GM12878 (cell line): ENCODE measurements at regions not wholly inside any gene's neighbourhood (a gene's known extent, or its start where the extent isn't known, plus 50 kb on each side); places are given as distances from the start of the nearest gene placed in this dataset.

ENCODE experiments used
- ATAC-seq: fragments of 200-7000 bp; cut with Tn5 transposase; 3 replicates; pipeline ENCODE4 v1.9.1; 2020; ENCODE audit warnings: mild to moderate bottlenecking, moderate library complexity
- BruUV-seq: library from RNA; stranded (reverse); fragments of 400-500 nt; replicated peaks from 2 replicates; lab custom pipeline; 2021; lab: Mats Ljungman, UMichigan
- CTCF ChIA-PET: fragments of 300-600 bp; sonication (Branson Sonifier 250); formaldehyde crosslinking; extraction: SDS; loops from one replicate; lab custom pipeline; 2021; ENCODE audit warnings: inconsistent platforms; lab: Yijun Ruan, JAX
- POLR2A ChIA-PET: fragments of 350-600 bp; formaldehyde crosslinking; extraction: SDS; loops from one replicate; lab custom pipeline; 2021; ENCODE audit warnings: inconsistent platforms; lab: Charles Lee
- RAD21 ChIA-PET: fragments of 300-600 bp; sonication (Branson Sonifier 250); formaldehyde crosslinking; loops from one replicate; lab custom pipeline; 2023; ENCODE audit warnings: antibody characterized with exemption; ENCODE audit not compliant: unreplicated experiment; lab: Charles Lee
- SMC1A ChIA-PET: fragments of 300-600 bp; sonication (Branson Sonifier 250); formaldehyde crosslinking; loops from one replicate; lab custom pipeline; 2023; ENCODE audit not compliant: unreplicated experiment, uncharacterized antibody; lab: Charles Lee
- DNase-seq: peaks from one replicate; pipeline ENCODE4 v3.0.0-alpha.2; 2011; ENCODE audit warnings: low read depth, low spot score
- FAIRE-seq: peaks from 3 replicates; lab custom pipeline; 2011; peaks lifted over from hg19 to GRCh38; lab: Jason Lieb, UNC
- H2AFZ ChIP-seq: 2 replicates; pipeline ENCODE4 v1.6.0; 2011; ENCODE audit warnings: low read depth, low read length, control low read depth; ENCODE audit not compliant: control insufficient read depth
- H3K27ac ChIP-seq: 2 replicates; pipeline ENCODE4 v1.5.1; 2011; ENCODE audit warnings: control low read depth; ENCODE audit not compliant: control insufficient read depth, insufficient read depth
- H3K27me3 ChIP-seq, 2 experiments: replicated peaks in 1 of 2; 2 replicates each; pipeline versions ENCODE4 v1.6.0 to v1.6.1; 2011; ENCODE audit warnings: low read length in 1 of 2; ENCODE audit not compliant: control insufficient read depth in 2 of 2, insufficient read depth in 2 of 2
- H3K36me3 ChIP-seq, 2 experiments: 2 replicates each; pipeline ENCODE4 v1.5.1; 2011; ENCODE audit warnings: low read length in 1 of 2; ENCODE audit not compliant: control insufficient read depth in 2 of 2, insufficient read depth in 2 of 2
- H3K4me1 ChIP-seq: 2 replicates; pipeline ENCODE4 v1.6.1; 2011; ENCODE audit warnings: mild to moderate bottlenecking, low read length, moderate library complexity, mixed read lengths; ENCODE audit not compliant: control insufficient read depth, insufficient read depth
- H3K4me2 ChIP-seq: 2 replicates; pipeline ENCODE4 v1.6.0; 2011; ENCODE audit warnings: control low read depth; ENCODE audit not compliant: control insufficient read depth, insufficient read depth
- H3K4me3 ChIP-seq: fragments of 200-600 bp; sonication (generic); 2 replicates; pipeline ENCODE4 v1.5.1; 2016
- H3K79me2 ChIP-seq: 2 replicates; pipeline ENCODE4 v1.6.0; 2011; ENCODE audit warnings: low read length; ENCODE audit not compliant: control insufficient read depth, insufficient read depth
- H3K9ac ChIP-seq: 2 replicates; pipeline ENCODE4 v1.8.0; 2011; ENCODE audit warnings: low read length, control low read depth, mixed read lengths; ENCODE audit not compliant: control insufficient read depth, insufficient read depth
- H3K9me3 ChIP-seq: replicated peaks from 3 replicates; pipeline ENCODE4 v1.5.1; 2011; ENCODE audit warnings: mild to moderate bottlenecking, low read length; ENCODE audit not compliant: control insufficient read depth, insufficient read depth
- H4K20me1 ChIP-seq: 2 replicates; pipeline ENCODE4 v1.6.0; 2011; ENCODE audit not compliant: control insufficient read depth, insufficient read depth
- CEBPZ ChIP-seq: fragments of 150-350 bp; IDR thresholded peaks from 2 replicates; pipeline ENCODE4 v1.6.1; 2016; ENCODE audit warnings: low read depth, low read length
- EZH2 ChIP-seq: IDR thresholded peaks from 2 replicates; pipeline ENCODE4 v1.6.1; 2012; ENCODE audit warnings: low read depth, mild to moderate bottlenecking, control low read depth, inconsistent platforms, low read length, borderline replicate concordance; ENCODE audit not compliant: control insufficient read depth
- HCFC1 ChIP-seq: fragments of 150-350 bp; IDR thresholded peaks from 2 replicates; pipeline ENCODE4 v1.6.1; 2014; ENCODE audit warnings: low read length
- KAT2A ChIP-seq: conservative IDR thresholded peaks from 2 replicates; pipeline ENCODE4 v1.6.1; 2011; ENCODE audit warnings: low read depth, low read length; ENCODE audit not compliant: control insufficient read depth
- NR2C1 ChIP-seq: fragments of 450-650 bp; IDR thresholded peaks from 2 replicates; pipeline ENCODE4 v1.6.1; 2017; ENCODE audit warnings: antibody characterized with exemption, mild to moderate bottlenecking, moderate library complexity
- RAD21 ChIP-seq: IDR thresholded peaks from 2 replicates; pipeline ENCODE4 v1.6.1; 2011; ENCODE audit warnings: mild to moderate bottlenecking, low read depth, low read length, moderate library complexity; ENCODE audit not compliant: insufficient read depth
- RAD51 ChIP-seq: fragments of 450-650 bp; IDR thresholded peaks from 2 replicates; pipeline ENCODE4 v1.6.1; 2016; ENCODE audit warnings: moderate library complexity, mild to moderate bottlenecking, inconsistent platforms
- SMC3 ChIP-seq: IDR thresholded peaks from 2 replicates; pipeline ENCODE4 v1.6.1; 2011; ENCODE audit warnings: low read length, improper control_type of control experiment, borderline replicate concordance
- SREBF1 ChIP-seq: IDR thresholded peaks from 2 replicates; pipeline ENCODE4 v1.6.1; 2012; ENCODE audit warnings: mild to moderate bottlenecking, low read length
- SRF ChIP-seq, 2 experiments: IDR thresholded peaks; 2 replicates each; pipeline ENCODE4 v1.6.1; 2011; ENCODE audit warnings: low read depth in 2 of 2, low read length in 2 of 2, mild to moderate bottlenecking in 1 of 2, moderate library complexity in 1 of 2
- SUZ12 ChIP-seq: fragments of 200-600 bp; sonication (generic); IDR thresholded peaks from one replicate; pipeline ENCODE4 v1.6.1; 2018; ENCODE audit warnings: antibody characterized with exemption, mild to moderate bottlenecking; ENCODE audit not compliant: unreplicated experiment
- WGBS: methylation state at CpG from one replicate; pipeline ENCODE4 v1.1.6; 2016; ENCODE audit warnings: low lambda C conversion rate; ENCODE audit not compliant: insufficient replicate concordance, insufficient coverage; ENCODE audit errors: missing lambda C conversion rate; 5-methylcytosine and 5-hydroxymethylcytosine counted together
- in situ Hi-C: fragments of 300-500 bp; cut with MboI; formaldehyde crosslinking; loops from 9 replicates; pipeline ENCODE4 v1.14.3; 2018; ENCODE audit warnings: mixed read lengths
- intact Hi-C: fragments of 100-400 bp; cut with micrococcal nuclease; formaldehyde crosslinking; loops from one replicate; pipeline ENCODE4 v1.14.2; 2022; ENCODE audit not compliant: unreplicated experiment
- TF ChIP-seq, protein P1 (sequence below): fragments of 450-650 bp; IDR thresholded peaks from 2 replicates; pipeline ENCODE4 v1.6.1; 2017; ENCODE audit warnings: mild to moderate bottlenecking, moderate library complexity
- TF ChIP-seq, protein P2 (sequence below): fragments of 450-650 bp; formaldehyde crosslinking; IDR thresholded peaks from 2 replicates; pipeline ENCODE4 v1.5.0; 2022; ENCODE audit warnings: mild to moderate bottlenecking, missing genetic modification characterization

- POLR2A ChIA-PET, result no interaction called here
- Histone ChIP-seq H4K20me1 (no peaks in the 10 kb centered on the region), H3K4me3 (no peak overlapping the region), H3K36me3 (no peaks in the 10 kb centered on the region), H3K79me2 (no peaks in the 10 kb centered on the region), H3K4me1 (no peaks in the 10 kb centered on the region), H3K9ac (no peak overlapping the region), H2AFZ (no peak overlapping the region), H3K27me3 (no peaks in the 10 kb centered on the region), H3K9me3 (no peaks in the 10 kb centered on the region), H3K4me2 (no peak overlapping the region), H3K27ac (no peak overlapping the region)
- no peak for DNase-seq
- WGBS, result 2% methylated on average over 2 of the region's 2 CpGs
- ATAC-seq, result peak; percentile 66; the same call in 2 of the 3 replicates
- RAD21 ChIA-PET, result no interaction called here
- no peak for FAIRE-seq
- CTCF ChIA-PET, result interaction anchor here (1.0 to 2.1 kb wide), 9 partner anchors 19 to 647 kb away, joined by 3 to 9 read pairs (median 4); no protein-coding TSS in a partner anchor
- SMC1A ChIA-PET, result interaction anchor here (1.0 to 1.1 kb wide), 5 partner anchors 16 to 631 kb away, joined by 3 to 4 read pairs (median 3); no protein-coding TSS in a partner anchor
- intact Hi-C loops, result loop anchor here (5.0 to 10.0 kb wide), 3 partner anchors 271 to 626 kb away; no protein-coding TSS in a partner anchor
- no TSS peak for BruUV-seq
- in situ Hi-C loops, result no loop called here
- TF ChIP-seq RAD51 (no peak), SUZ12 (no peak), NR2C1 (no peak), SRF (IDR thresholded peaks at IDR 0.05; ENCODE audit: low read depth in 2 of 2, low read length in 2 of 2) (no peak), HCFC1 (no peak), SMC3 (peak; percentile 28; the same call in 1 of the 2 replicates), KAT2A (no peak), CEBPZ (no peak), SREBF1 (no peak), EZH2 (no peak), RAD21 (peak; percentile 6; the same call in 1 of the 2 replicates)
- TF ChIP-seq, protein P1, sequence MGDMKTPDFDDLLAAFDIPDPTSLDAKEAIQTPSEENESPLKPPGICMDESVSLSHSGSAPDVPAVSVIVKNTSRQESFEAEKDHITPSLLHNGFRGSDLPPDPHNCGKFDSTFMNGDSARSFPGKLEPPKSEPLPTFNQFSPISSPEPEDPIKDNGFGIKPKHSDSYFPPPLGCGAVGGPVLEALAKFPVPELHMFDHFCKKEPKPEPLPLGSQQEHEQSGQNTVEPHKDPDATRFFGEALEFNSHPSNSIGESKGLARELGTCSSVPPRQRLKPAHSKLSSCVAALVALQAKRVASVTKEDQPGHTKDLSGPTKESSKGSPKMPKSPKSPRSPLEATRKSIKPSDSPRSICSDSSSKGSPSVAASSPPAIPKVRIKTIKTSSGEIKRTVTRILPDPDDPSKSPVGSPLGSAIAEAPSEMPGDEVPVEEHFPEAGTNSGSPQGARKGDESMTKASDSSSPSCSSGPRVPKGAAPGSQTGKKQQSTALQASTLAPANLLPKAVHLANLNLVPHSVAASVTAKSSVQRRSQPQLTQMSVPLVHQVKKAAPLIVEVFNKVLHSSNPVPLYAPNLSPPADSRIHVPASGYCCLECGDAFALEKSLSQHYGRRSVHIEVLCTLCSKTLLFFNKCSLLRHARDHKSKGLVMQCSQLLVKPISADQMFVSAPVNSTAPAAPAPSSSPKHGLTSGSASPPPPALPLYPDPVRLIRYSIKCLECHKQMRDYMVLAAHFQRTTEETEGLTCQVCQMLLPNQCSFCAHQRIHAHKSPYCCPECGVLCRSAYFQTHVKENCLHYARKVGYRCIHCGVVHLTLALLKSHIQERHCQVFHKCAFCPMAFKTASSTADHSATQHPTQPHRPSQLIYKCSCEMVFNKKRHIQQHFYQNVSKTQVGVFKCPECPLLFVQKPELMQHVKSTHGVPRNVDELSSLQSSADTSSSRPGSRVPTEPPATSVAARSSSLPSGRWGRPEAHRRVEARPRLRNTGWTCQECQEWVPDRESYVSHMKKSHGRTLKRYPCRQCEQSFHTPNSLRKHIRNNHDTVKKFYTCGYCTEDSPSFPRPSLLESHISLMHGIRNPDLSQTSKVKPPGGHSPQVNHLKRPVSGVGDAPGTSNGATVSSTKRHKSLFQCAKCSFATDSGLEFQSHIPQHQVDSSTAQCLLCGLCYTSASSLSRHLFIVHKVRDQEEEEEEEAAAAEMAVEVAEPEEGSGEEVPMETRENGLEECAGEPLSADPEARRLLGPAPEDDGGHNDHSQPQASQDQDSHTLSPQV, result no peak
- TF ChIP-seq, protein P2, sequence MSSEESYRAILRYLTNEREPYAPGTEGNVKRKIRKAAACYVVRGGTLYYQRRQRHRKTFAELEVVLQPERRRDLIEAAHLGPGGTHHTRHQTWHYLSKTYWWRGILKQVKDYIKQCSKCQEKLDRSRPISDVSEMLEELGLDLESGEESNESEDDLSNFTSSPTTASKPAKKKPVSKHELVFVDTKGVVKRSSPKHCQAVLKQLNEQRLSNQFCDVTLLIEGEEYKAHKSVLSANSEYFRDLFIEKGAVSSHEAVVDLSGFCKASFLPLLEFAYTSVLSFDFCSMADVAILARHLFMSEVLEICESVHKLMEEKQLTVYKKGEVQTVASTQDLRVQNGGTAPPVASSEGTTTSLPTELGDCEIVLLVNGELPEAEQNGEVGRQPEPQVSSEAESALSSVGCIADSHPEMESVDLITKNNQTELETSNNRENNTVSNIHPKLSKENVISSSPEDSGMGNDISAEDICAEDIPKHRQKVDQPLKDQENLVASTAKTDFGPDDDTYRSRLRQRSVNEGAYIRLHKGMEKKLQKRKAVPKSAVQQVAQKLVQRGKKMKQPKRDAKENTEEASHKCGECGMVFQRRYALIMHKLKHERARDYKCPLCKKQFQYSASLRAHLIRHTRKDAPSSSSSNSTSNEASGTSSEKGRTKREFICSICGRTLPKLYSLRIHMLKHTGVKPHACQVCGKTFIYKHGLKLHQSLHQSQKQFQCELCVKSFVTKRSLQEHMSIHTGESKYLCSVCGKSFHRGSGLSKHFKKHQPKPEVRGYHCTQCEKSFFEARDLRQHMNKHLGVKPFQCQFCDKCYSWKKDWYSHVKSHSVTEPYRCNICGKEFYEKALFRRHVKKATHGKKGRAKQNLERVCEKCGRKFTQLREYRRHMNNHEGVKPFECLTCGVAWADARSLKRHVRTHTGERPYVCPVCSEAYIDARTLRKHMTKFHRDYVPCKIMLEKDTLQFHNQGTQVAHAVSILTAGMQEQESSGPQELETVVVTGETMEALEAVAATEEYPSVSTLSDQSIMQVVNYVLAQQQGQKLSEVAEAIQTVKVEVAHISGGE, result no peak
These were observed 325.7 kb downstream of the PCDH7 start for GRCh38 chr4:31045724-31046318.
